ENCODE measurements at regions not wholly inside any gene's neighbourhood (a gene's known extent, or its start where the extent isn't known, plus 50 kb on each side); places are given as distances from the start of the nearest gene placed in this dataset.

DNA sequence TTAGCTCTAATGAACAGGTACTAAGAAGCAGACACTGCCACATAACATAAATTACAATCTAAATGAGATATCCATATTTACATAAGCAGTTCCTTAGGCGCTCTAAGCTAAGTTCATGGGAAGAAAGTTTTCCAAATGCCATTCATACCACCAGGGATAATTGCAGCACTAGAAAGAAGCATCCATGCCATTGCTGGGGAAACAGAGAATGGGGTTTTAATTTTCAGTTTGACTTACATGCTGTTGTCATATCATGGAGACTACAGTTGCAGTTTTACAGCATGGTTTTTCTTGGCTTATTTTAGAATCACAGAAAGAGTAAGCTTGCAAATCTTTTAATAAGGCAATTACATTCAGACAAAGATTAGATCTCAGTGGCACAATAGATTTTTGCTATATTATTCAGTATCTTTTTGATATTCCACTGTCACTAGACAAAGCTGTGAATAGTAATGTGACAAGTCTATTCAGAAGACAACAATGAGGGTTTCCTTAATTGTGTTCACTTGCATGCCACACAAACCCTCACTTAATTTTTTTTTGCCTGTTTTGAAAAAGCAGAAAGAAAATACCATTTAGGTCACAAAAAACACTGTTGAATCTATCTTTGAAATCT lies 108.4 kb upstream of the ELAVL2 start:
- H3K4me3 ChIP-seq (ENCODE audit: control insufficient read depth, low read depth, low read length), result no peak overlapping the region
- TF ChIP-seq, protein P1, sequence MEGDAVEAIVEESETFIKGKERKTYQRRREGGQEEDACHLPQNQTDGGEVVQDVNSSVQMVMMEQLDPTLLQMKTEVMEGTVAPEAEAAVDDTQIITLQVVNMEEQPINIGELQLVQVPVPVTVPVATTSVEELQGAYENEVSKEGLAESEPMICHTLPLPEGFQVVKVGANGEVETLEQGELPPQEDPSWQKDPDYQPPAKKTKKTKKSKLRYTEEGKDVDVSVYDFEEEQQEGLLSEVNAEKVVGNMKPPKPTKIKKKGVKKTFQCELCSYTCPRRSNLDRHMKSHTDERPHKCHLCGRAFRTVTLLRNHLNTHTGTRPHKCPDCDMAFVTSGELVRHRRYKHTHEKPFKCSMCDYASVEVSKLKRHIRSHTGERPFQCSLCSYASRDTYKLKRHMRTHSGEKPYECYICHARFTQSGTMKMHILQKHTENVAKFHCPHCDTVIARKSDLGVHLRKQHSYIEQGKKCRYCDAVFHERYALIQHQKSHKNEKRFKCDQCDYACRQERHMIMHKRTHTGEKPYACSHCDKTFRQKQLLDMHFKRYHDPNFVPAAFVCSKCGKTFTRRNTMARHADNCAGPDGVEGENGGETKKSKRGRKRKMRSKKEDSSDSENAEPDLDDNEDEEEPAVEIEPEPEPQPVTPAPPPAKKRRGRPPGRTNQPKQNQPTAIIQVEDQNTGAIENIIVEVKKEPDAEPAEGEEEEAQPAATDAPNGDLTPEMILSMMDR (conservative IDR thresholded peaks at IDR 0.05; ENCODE audit: control insufficient read depth, insufficient read depth, low read depth, low read length), result no peak
- DNase-seq (ENCODE audit: low read depth), result no peak

DNA sequence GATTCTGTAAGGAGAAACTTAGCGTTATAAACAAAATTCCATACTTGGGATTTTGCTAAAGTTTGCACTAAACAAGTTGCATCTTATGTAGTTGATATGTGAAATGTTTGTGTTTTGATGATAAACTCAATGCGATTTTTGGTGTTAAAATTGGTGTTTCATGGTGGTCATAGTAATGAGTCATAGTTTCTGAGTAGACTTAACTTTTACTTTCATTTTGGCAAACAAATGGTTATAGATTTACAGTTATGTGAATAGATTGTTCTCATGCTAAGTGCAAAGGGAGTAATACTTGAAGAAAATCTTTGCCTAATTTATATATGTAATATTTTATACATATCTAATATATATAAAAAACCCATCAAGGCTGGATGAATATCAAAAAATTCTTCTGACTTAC lies 107.3 kb upstream of the ELAVL2 start:
- H3K4me3 ChIP-seq (ENCODE audit: control insufficient read depth, low read depth, low read length), result no peak overlapping the region
- TF ChIP-seq, protein P1 (conservative IDR thresholded peaks at IDR 0.05; ENCODE audit: control insufficient read depth, insufficient read depth, low read depth, low read length), result no peak
- no peak for DNase-seq (ENCODE audit: low read depth)

- no peak overlapping the region for H3K4me3 ChIP-seq (ENCODE audit: control insufficient read depth, low read depth, low read length)
- TF ChIP-seq, protein P1 (conservative IDR thresholded peaks at IDR 0.05; ENCODE audit: control insufficient read depth, insufficient read depth, low read depth, low read length), result no peak
- no peak for DNase-seq (ENCODE audit: low read depth)
Measured at GRCh38 chr9:23926368-23926767, 100.3 kb upstream of the ELAVL2 start.

- TF ChIP-seq, protein P1 (conservative IDR thresholded peaks at IDR 0.05; ENCODE audit: control insufficient read depth, insufficient read depth, low read depth, low read length), result no peak
- no peak for DNase-seq (ENCODE audit: low read depth)
- H3K4me3 ChIP-seq (ENCODE audit: control insufficient read depth, low read depth, low read length), result no peak overlapping the region
Measured at GRCh38 chr9:23914431-23915003, 88.5 kb upstream of the ELAVL2 start.

DNA sequence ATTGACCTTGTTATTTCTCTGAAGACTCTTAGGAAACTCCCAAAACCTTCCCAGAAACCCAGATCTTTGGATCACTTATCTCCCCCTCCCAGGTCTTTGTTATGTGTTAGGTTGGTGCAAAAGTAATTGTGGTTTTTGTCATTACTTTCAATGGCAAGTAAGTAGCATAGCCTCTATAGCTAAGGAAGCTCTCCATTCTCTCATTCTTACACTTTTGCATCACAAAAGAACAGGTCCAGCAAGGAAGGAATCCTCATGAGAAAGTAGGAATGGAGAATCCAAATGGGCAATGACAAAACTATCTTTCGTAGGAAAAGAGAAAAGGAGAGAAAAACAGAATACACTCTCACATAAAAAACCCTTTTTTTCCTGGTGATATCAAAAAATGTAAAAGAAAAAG lies 81.3 kb upstream of the ELAVL2 start:
- no peak for DNase-seq (ENCODE audit: low read depth)
- no peak overlapping the region for H3K4me3 ChIP-seq (ENCODE audit: control insufficient read depth, low read depth, low read length)
- TF ChIP-seq, protein P1 (conservative IDR thresholded peaks at IDR 0.05; ENCODE audit: control insufficient read depth, insufficient read depth, low read depth, low read length), result no peak

GRCh38 chr9:23887781-23888180 lies 61.7 kb upstream of the ELAVL2 start:
- TF ChIP-seq, protein P1 (conservative IDR thresholded peaks at IDR 0.05; ENCODE audit: control insufficient read depth, insufficient read depth, low read depth, low read length), result no peak
- no peak for DNase-seq (ENCODE audit: low read depth)

More at GRCh38 chr9:23887781-23888180, 61.7 kb upstream of the ELAVL2 start:
- no peak overlapping the region for H3K4me3 ChIP-seq (ENCODE audit: control insufficient read depth, low read depth, low read length)
